HUES48 (cell line): ENCODE measurements at regions not wholly inside any gene's neighbourhood (a gene's known extent, or its start where the extent isn't known, plus 50 kb on each side); places are given as distances from the start of the nearest gene placed in this dataset.
"Not testable (repeated sequence)": the region's sequence is repeated elsewhere in the genome, so short reads cannot be mapped to it uniquely, and the experiment has no call there.

ENCODE experiments used
- H3K27ac ChIP-seq: one replicate; pipeline ENCODE4 v1.7.0; 2013; ENCODE audit warnings: low read depth, low read length, inconsistent platforms
- H3K27me3 ChIP-seq: 2 replicates; pipeline ENCODE4 v1.6.1; 2013; ENCODE audit warnings: mild to moderate bottlenecking, low read length; ENCODE audit not compliant: control insufficient read depth, insufficient read depth
- H3K36me3 ChIP-seq: 2 replicates; pipeline ENCODE4 v1.6.1; 2013; ENCODE audit warnings: low read length; ENCODE audit not compliant: control insufficient read depth, insufficient read depth
- H3K4me1 ChIP-seq: 2 replicates; pipeline ENCODE4 v1.6.1; 2013; ENCODE audit warnings: mild to moderate bottlenecking, low read length; ENCODE audit not compliant: control insufficient read depth, insufficient read depth
- H3K4me3 ChIP-seq: 2 replicates; pipeline ENCODE4 v1.5.1; 2013; ENCODE audit warnings: mild to moderate bottlenecking, low read depth, low read length
- H3K9ac ChIP-seq: 2 replicates; pipeline ENCODE4 v1.6.1; 2013; ENCODE audit warnings: mild to moderate bottlenecking, low read depth, low read length, moderate library complexity
- H3K9me3 ChIP-seq: 2 replicates; pipeline ENCODE4 v1.6.1; 2013; ENCODE audit warnings: low read length; ENCODE audit not compliant: control insufficient read depth, insufficient read depth

GRCh38 chr19:56969156-56969555 lies 128.6 kb upstream of the PEG3 start:
- H3K27me3 ChIP-seq = no peaks in the 10 kb centered on the region

GRCh38 chr19:56969759-56970178 lies 129.2 kb upstream of the PEG3 start:
- Histone ChIP-seq H3K9me3 (peaks cover 90% of the 10 kb centered on the region), H3K36me3 (no peaks in the 10 kb centered on the region), H3K4me3 (no peak overlapping the region), H3K9ac (no peak overlapping the region), H3K27me3 (no peaks in the 10 kb centered on the region), H3K27ac (no peak overlapping the region), H3K4me1 (no peaks in the 10 kb centered on the region)

More at GRCh38 chr19:56969156-56969555, 128.6 kb upstream of the PEG3 start:
- Histone ChIP-seq H3K9me3 (peaks cover 90% of the 10 kb centered on the region), H3K27ac (no peak overlapping the region), H3K4me3 (no peak overlapping the region), H3K4me1 (no peaks in the 10 kb centered on the region), H3K9ac (no peak overlapping the region), H3K36me3 (no peaks in the 10 kb centered on the region)

DNA sequence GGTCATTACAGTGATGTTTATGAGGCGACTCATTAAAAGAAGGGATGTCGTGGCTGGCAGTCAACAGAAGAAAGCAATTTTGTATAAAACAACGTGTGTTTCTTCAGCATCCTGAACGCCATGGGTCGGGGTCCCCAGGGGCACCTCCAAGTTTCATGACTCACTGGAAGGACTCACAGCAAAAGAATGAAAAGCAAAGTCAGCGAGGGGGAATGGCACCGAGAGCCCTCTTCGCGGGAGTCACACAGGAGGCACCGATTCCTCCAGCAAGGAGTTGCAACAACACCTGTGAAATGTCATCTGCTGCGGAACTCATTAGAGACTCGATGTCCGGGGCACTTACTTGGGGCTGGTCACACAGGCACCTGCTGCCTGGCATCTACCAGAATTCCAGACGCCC lies 130.7 kb upstream of the PEG3 start:
- Histone ChIP-seq H3K4me3 (no peak overlapping the region), H3K4me1 (no peaks in the 10 kb centered on the region), H3K36me3 (no peaks in the 10 kb centered on the region), H3K9me3 (peaks cover 90% of the 10 kb centered on the region), H3K27me3 (no peaks in the 10 kb centered on the region), H3K27ac (no peak overlapping the region), H3K9ac (no peak overlapping the region)

DNA sequence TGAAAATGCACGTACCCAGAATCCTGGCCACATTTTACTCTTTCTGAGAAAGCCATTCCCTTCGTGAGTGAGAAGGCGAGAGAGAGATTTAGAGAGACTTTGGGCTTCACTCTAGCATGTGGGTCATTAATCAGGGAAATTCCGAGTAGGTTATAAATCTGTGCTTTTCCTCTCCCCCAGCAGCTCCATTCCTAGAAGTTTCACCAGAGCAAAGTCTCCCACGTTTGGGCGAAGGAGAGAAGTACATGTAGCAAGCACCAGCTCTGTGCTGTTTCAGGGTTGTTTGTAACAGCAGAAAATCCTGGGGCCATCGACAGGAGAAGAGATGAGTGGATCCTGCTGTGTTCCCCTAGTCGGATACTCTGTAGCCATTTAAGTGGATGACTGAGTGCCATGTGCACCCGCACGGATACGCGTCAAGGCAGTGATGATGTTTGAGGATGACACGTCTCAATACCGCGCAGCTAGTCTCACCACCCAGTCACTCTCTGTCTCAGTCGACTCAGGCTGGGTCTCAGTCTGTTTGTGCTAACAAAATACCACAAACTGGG lies 131.8 kb upstream of the PEG3 start:
- H3K9ac ChIP-seq = no peak overlapping the region
- H3K27me3 ChIP-seq = no peaks in the 10 kb centered on the region
- peaks cover 91% of the 10 kb centered on the region for H3K9me3 ChIP-seq
- no peak overlapping the region for H3K4me3 ChIP-seq
- no peaks in the 10 kb centered on the region for H3K4me1 ChIP-seq
- no peak overlapping the region for H3K27ac ChIP-seq
- H3K36me3 ChIP-seq = no peaks in the 10 kb centered on the region

GRCh38 chr19:56973713-56974555 lies 133.4 kb upstream of the PEG3 start:
- H3K9ac ChIP-seq = no peak overlapping the region
- no peak overlapping the region; the same call in 1 of the 2 replicates for H3K4me3 ChIP-seq
- no peaks in the 10 kb centered on the region for H3K36me3 ChIP-seq
- H3K4me1 ChIP-seq = no peaks in the 10 kb centered on the region
- H3K9me3 ChIP-seq = peaks cover 94% of the 10 kb centered on the region
- H3K27ac ChIP-seq = no peak overlapping the region
- H3K27me3 ChIP-seq = no peaks in the 10 kb centered on the region

GRCh38 chr19:56974556-56975207 lies 134.2 kb upstream of the PEG3 start:
- Histone ChIP-seq H3K27me3 (no peaks in the 10 kb centered on the region), H3K4me3 (no peak overlapping the region), H3K9ac (no peak overlapping the region), H3K9me3 (peaks cover 94% of the 10 kb centered on the region), H3K36me3 (no peaks in the 10 kb centered on the region), H3K27ac (no peak overlapping the region), H3K4me1 (no peaks in the 10 kb centered on the region)

GRCh38 chr19:56976300-56976699 lies 135.8 kb upstream of the PEG3 start:
- no peaks in the 10 kb centered on the region for H3K36me3 ChIP-seq
- H3K4me1 ChIP-seq = no peaks in the 10 kb centered on the region
- no peak overlapping the region for H3K27ac ChIP-seq
- H3K27me3 ChIP-seq = no peaks in the 10 kb centered on the region
- H3K9ac ChIP-seq = no peak overlapping the region
- peaks cover 90% of the 10 kb centered on the region for H3K9me3 ChIP-seq
- no peak overlapping the region for H3K4me3 ChIP-seq

- H3K27ac ChIP-seq = no peak overlapping the region
- no peaks in the 10 kb centered on the region for H3K27me3 ChIP-seq
- peaks cover 95% of the 10 kb centered on the region for H3K9me3 ChIP-seq
- H3K9ac ChIP-seq = no peak overlapping the region
- no peaks in the 10 kb centered on the region for H3K4me1 ChIP-seq
- H3K36me3 ChIP-seq = no peaks in the 10 kb centered on the region
- H3K4me3 ChIP-seq = no peak overlapping the region
Measured at GRCh38 chr19:56976995-56977906, 136.7 kb upstream of the PEG3 start.

DNA sequence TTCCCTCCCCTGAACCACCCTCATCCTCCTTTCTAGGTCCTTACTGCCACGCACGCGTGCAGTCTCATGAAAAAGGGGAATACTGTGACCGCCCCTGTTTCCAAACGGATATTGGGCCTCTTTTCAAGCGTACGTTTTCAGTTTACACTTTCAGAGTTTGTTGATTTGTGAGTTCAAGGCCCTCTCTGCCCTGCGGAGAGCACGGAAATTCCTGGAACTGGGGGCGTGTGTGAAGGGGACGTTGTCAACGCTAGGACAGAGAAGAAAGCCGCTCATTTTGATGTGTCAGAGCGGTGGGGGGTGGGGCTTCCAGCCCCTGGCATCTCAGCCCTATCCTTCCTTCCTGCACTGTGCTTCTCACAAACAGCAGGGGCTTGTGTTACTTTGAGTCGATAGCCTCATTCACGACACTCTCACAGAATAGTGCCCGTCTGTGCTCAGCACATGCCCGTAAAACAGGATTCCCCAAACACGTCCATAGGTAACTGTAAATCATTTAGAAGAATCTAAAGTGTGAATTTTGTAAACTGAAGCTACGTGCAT lies 137.6 kb upstream of the PEG3 start:
- H3K27ac ChIP-seq = no peak overlapping the region
- H3K9ac ChIP-seq = no peak overlapping the region
- no peaks in the 10 kb centered on the region for H3K27me3 ChIP-seq
- H3K36me3 ChIP-seq = no peaks in the 10 kb centered on the region
- H3K4me3 ChIP-seq = no peak overlapping the region
- H3K9me3 ChIP-seq = peaks cover 92% of the 10 kb centered on the region
- no peaks in the 10 kb centered on the region for H3K4me1 ChIP-seq

DNA sequence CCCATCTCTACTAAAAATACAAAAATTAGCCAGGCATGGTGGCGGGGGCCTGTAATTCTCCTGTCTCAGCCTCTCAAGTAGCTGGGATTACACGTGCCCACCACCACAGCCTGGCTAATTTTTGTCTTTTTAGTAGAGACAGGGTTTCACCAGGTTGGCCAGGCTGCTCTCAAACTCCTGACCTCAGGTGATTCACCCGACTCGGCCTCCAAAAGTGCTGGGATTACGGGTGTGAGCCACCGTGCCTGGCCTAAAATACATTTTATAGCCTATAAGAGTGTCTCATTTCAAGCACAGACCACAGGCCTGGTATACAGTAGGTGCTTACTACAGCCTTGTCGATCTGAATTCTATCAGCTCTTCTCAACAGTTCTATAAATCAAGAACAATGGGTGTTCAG lies 139.5 kb upstream of the USP29 start:
- H3K4me1 ChIP-seq, H3K27ac ChIP-seq, H3K9ac ChIP-seq, H3K36me3 ChIP-seq, H3K27me3 ChIP-seq, H3K4me3 ChIP-seq: not testable (repeated sequence)
- peaks cover 92% of the 10 kb centered on the region for H3K9me3 ChIP-seq
